B cell (primary cell): ENCODE measurements at regions not wholly inside any gene's neighbourhood (a gene's known extent, or its start where the extent isn't known, plus 50 kb on each side); places are given as distances from the start of the nearest gene placed in this dataset.

ENCODE experiments used
- ATAC-seq: fragments of 200-7000 bp; cut with Tn5 transposase; one replicate; pipeline ENCODE4 v1.10.0; 2021; ENCODE audit warnings: low read depth, mild to moderate bottlenecking, moderate number of reproducible peaks, moderate library complexity
- CTCF ChIA-PET: fragments of 350-600 bp; sonication (Branson Sonifier 250); formaldehyde crosslinking; loops from one replicate; lab custom pipeline; 2021; ENCODE audit warnings: antibody characterized with exemption, inconsistent platforms; lab: Charles Lee
- POLR2A ChIA-PET: fragments of 350-600 bp; sonication (Branson Sonifier 250); formaldehyde crosslinking; loops from one replicate; lab custom pipeline; 2021; ENCODE audit warnings: antibody characterized with exemption; lab: Charles Lee
- DNase-seq: peaks from one replicate; pipeline ENCODE4 v3.0.0; 2013
- H2AFZ ChIP-seq: 2 replicates; pipeline ENCODE4 v1.6.1; 2012; ENCODE audit warnings: mild to moderate bottlenecking, low read depth, low read length; ENCODE audit not compliant: insufficient read depth, poor library complexity, severe bottlenecking
- H3K27ac ChIP-seq, 2 donors: 1 replicate in 1 of 2; 2 replicates in 1 of 2; pipeline ENCODE4 v1.5.1; 2012 to 2013; ENCODE audit warnings: low read length in 2 of 2, mild to moderate bottlenecking in 2 of 2, moderate library complexity in 1 of 2
- H3K27me3 ChIP-seq, 4 experiments: fragments of 200-600 bp in 1 of 4; sonication (generic) in 1 of 4; replicated peaks in 1 of 4; 1 replicate in 2 of 4; 2 replicates in 2 of 4; pipeline versions ENCODE4 v1.6.1 to v1.7.0; 2013 to 2016; ENCODE audit warnings: low read length in 3 of 4, mild to moderate bottlenecking in 2 of 4, mixed read lengths in 1 of 4, moderate library complexity in 1 of 4; ENCODE audit not compliant: insufficient read depth in 4 of 4, control insufficient read depth in 3 of 4; ENCODE audit errors: control extremely low read depth in 1 of 4
- H3K36me3 ChIP-seq, 2 experiments: replicated peaks in 1 of 2; 1 replicate in 1 of 2; 2 replicates in 1 of 2; pipeline versions ENCODE4 v1.6.1 to v1.7.1; 2013; ENCODE audit warnings: low read length in 1 of 2; ENCODE audit not compliant: insufficient read depth in 2 of 2, control insufficient read depth in 1 of 2; ENCODE audit errors: control extremely low read depth in 1 of 2, extremely low read depth in 1 of 2
- H3K4me1 ChIP-seq, 2 donors: fragments of 200-600 bp in 1 of 2; sonication (generic) in 1 of 2; 1 replicate in 1 of 2; 2 replicates in 1 of 2; pipeline versions ENCODE4 v1.5.1 to v1.6.1; 2013 to 2017; ENCODE audit warnings: low read length in 2 of 2; ENCODE audit not compliant: control insufficient read depth in 2 of 2, insufficient read depth in 2 of 2
- H3K4me2 ChIP-seq: replicated peaks from 2 replicates; pipeline ENCODE3; 2012; ENCODE audit warnings: mild to moderate bottlenecking, low read depth, low read length; ENCODE audit not compliant: poor library complexity, severe bottlenecking
- H3K4me3 ChIP-seq, 5 experiments: fragments of 200-600 bp in 1 of 5; sonication (generic) in 1 of 5; 1 replicate in 3 of 5; 2 replicates in 2 of 5; pipeline versions ENCODE4 v1.5.1 to v1.7.0; 2011 to 2016; ENCODE audit warnings: low read length in 4 of 5, mild to moderate bottlenecking in 4 of 5, low read depth in 2 of 5, control low read depth in 1 of 5, moderate library complexity in 1 of 5; ENCODE audit not compliant: insufficient read depth in 1 of 5; ENCODE audit errors: control extremely low read depth in 1 of 5, extremely low read depth in 1 of 5
- H3K79me2 ChIP-seq: fragments of 200-600 bp; sonication (generic); one replicate; pipeline ENCODE4 v1.6.0; 2016; ENCODE audit warnings: low read length; ENCODE audit not compliant: control insufficient read depth, insufficient read depth
- H3K9ac ChIP-seq: fragments of 200-600 bp; sonication (generic); 2 replicates; pipeline ENCODE4 v1.6.1; 2017; ENCODE audit warnings: mild to moderate bottlenecking, low read length, moderate library complexity
- H3K9me3 ChIP-seq, 3 donors: one replicate each; pipeline versions ENCODE4 v1.6.1 to v1.7.1; 2013; ENCODE audit warnings: low read length in 2 of 3; ENCODE audit not compliant: control insufficient read depth in 2 of 3, insufficient read depth in 1 of 3; ENCODE audit errors: control extremely low read depth in 1 of 3
- H4K20me1 ChIP-seq: 2 replicates; pipeline ENCODE4 v1.6.0; 2012; ENCODE audit warnings: mild to moderate bottlenecking, low read length; ENCODE audit not compliant: insufficient read depth, control insufficient read depth, poor library complexity, severe bottlenecking
- H3K27ac Mint-ChIP-seq: one replicate; pipeline ENCODE4 v1.8.0; 2021; ENCODE audit warnings: mixed read lengths
- H3K27me3 Mint-ChIP-seq: one replicate; pipeline ENCODE4 v1.8.0; 2021; ENCODE audit warnings: mixed read lengths
- H3K4me1 Mint-ChIP-seq: one replicate; pipeline ENCODE4 v1.8.0; 2021; ENCODE audit warnings: mixed read lengths
- H3K4me3 Mint-ChIP-seq: one replicate; pipeline ENCODE4 v1.8.0; 2021; ENCODE audit warnings: mixed read lengths
- H3K9me3 Mint-ChIP-seq: one replicate; pipeline ENCODE4 v1.8.0; 2022; ENCODE audit warnings: mixed read lengths; ENCODE audit not compliant: insufficient read depth
- CTCF ChIP-seq: fragments of 200-600 bp; IDR thresholded peaks from one replicate; pipeline ENCODE4 v1.8.0; 2022; ENCODE audit warnings: antibody characterized with exemption, mild to moderate bottlenecking
- EZH2 ChIP-seq: IDR thresholded peaks from 2 replicates; pipeline ENCODE4 v1.6.1; 2012; ENCODE audit warnings: borderline replicate concordance, low read depth, mild to moderate bottlenecking, moderate library complexity, low read length; ENCODE audit not compliant: insufficient read depth, poor library complexity, severe bottlenecking
- WGBS: methylation state at CpG from one replicate; pipeline ENCODE4 v1.1.5; 2013; ENCODE audit warnings: missing lambda C conversion rate; ENCODE audit not compliant: insufficient coverage; 5-methylcytosine and 5-hydroxymethylcytosine counted together
- intact Hi-C: fragments of 100-400 bp; cut with micrococcal nuclease; formaldehyde crosslinking; loops from one replicate; pipeline ENCODE4 v1.10.0; 2022

- ATAC-seq: no peak
- ChIA-PET POLR2A (no interaction called here), CTCF (no interaction called here)
- no peak overlapping the region for H3K27ac ChIP-seq
- H3K79me2 ChIP-seq: no peaks in the 10 kb centered on the region
- no peak for DNase-seq
- no peaks in the 10 kb centered on the region for H3K9me3 ChIP-seq
- no peaks in the 10 kb centered on the region for H3K4me1 ChIP-seq
- no peak overlapping the region for H3K4me2 ChIP-seq
- H3K27me3 ChIP-seq: no peaks in the 10 kb centered on the region
- WGBS: no CpG with 5 or more reads among the region's 2 CpGs
- TF ChIP-seq CTCF: no peak
- TF ChIP-seq EZH2: no peak
- H3K27me3 Mint-ChIP-seq: no peaks in the 10 kb centered on the region
- H3K36me3 ChIP-seq: no peaks in the 10 kb centered on the region
- peaks cover under 1% of the 10 kb centered on the region for H3K9me3 Mint-ChIP-seq
- H3K4me3 ChIP-seq: no peak overlapping the region
- H2AFZ ChIP-seq: no peak overlapping the region
- H3K27ac Mint-ChIP-seq: no peak overlapping the region
- no peak overlapping the region for H3K4me3 Mint-ChIP-seq
- H3K4me1 Mint-ChIP-seq: no peaks in the 10 kb centered on the region
- H4K20me1 ChIP-seq: no peaks in the 10 kb centered on the region
- H3K9ac ChIP-seq: no peak overlapping the region
- intact Hi-C loops: no loop called here
These were observed 329.1 kb upstream of the ROBO1 start for GRCh38 chr3:80096909-80097308.

GRCh38 chr3:80094589-80094988 lies 326.8 kb upstream of the ROBO1 start:
- no peak overlapping the region for H3K27ac ChIP-seq
- ATAC-seq (no peak), DNase-seq (no peak)
- intact Hi-C loops: no loop called here
- peaks cover 2% of the 10 kb centered on the region for H3K9me3 Mint-ChIP-seq
- no peak overlapping the region for H3K27ac Mint-ChIP-seq
- H3K36me3 ChIP-seq: no peaks in the 10 kb centered on the region
- H2AFZ ChIP-seq: no peak overlapping the region
- no CpG with 5 or more reads among the region's 1 CpG for WGBS
- ChIA-PET POLR2A (no interaction called here), CTCF (no interaction called here)
- H3K4me2 ChIP-seq: no peak overlapping the region
- H4K20me1 ChIP-seq: no peaks in the 10 kb centered on the region
- no peaks in the 10 kb centered on the region for H3K27me3 Mint-ChIP-seq
- H3K79me2 ChIP-seq: no peaks in the 10 kb centered on the region
- no peak overlapping the region for H3K4me3 ChIP-seq
- no peak overlapping the region for H3K9ac ChIP-seq
- H3K4me1 Mint-ChIP-seq: no peaks in the 10 kb centered on the region
- no peaks in the 10 kb centered on the region for H3K9me3 ChIP-seq
- no peaks in the 10 kb centered on the region for H3K4me1 ChIP-seq
- no peak overlapping the region for H3K4me3 Mint-ChIP-seq
- TF ChIP-seq CTCF: no peak
- no peak for TF ChIP-seq EZH2
- no peaks in the 10 kb centered on the region for H3K27me3 ChIP-seq
